RPMI8226 (cell line): ENCODE measurements at regions not wholly inside any gene's neighbourhood (a gene's known extent, or its start where the extent isn't known, plus 50 kb on each side); places are given as distances from the start of the nearest gene placed in this dataset.
A peak's percentile ranks its signal among the peaks of the same experiment; 100 is the strongest.

Experiments used
- DNase-seq: peaks from one replicate; pipeline ENCODE4 v3.0.0-alpha.2; 2015

GRCh38 chr4:64551125-64551524, 141.9 kb upstream of the TECRL start:
- no peak for DNase-seq

DNA sequence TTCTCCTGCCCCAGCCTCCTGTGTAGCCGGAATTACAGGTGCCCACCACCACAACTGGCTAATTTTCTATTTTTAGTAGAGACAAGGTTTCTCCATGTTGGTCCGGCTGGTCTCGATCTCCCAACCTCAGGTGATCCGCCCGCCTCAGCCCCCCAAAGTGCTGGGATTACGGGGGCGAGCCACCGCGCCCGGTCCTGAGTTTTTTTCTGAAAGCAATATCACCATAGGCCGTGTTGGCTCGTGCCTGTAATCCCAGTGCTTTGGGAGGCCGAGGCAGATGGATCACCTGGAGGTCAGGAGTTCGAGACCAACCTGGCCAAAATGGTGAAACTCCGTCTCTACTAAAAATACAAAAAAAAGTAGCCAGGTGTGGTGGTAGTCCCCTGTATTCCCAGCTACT, 136.3 kb upstream of the TECRL start:
- DNase-seq: no peak

- DNase-seq: peak; percentile 48
These were observed 130.1 kb upstream of the TECRL start for GRCh38 chr4:64539234-64539849.

DNA sequence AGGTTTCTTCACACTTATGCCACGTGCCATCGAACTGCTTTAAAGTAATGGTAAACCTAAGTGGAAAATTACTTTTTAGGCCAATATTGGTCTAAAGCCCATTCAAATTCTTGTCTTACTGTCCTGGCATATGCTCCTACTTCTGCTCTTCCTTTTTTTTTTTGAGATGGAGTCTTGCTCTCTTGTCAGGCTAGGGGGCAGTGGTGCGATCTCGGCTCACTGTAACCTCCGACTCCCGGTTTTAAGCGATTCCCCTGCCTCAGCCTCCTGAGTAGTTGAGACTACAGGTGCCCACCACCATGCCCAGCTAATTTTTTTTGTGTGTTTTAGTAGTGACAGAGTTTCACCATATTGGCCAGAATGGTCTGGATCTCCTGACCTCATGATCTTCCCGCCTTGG, 129.0 kb upstream of the TECRL start:
- peak; percentile 3 for DNase-seq

DNA sequence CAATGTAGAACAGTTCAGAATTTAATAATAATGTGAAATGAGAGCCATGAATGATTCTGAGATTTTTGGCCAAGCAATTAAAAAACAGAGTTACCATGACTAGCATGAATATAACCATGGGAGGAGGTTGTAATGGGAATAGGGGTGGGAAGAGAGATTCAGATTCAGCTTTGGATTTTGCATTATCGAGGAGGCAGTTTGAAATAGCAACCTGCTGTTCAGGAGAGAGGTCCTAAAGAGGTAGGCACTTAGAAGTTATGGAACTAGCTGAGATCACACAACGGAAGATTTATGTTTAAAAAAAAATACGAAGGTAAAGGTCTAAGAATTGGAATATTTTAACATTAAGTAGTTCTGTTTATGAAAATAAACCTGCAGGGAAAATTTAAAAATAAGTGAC, 124.4 kb upstream of the TECRL start:
- DNase-seq: no peak

- DNase-seq: no peak
These were observed 123.9 kb upstream of the TECRL start for GRCh38 chr4:64533159-64533558.

GRCh38 chr4:64520421-64520820, 111.2 kb upstream of the TECRL start:
- no peak for DNase-seq

- no peak for DNase-seq
These were observed 109.3 kb upstream of the TECRL start for GRCh38 chr4:64518600-64518999.

DNA sequence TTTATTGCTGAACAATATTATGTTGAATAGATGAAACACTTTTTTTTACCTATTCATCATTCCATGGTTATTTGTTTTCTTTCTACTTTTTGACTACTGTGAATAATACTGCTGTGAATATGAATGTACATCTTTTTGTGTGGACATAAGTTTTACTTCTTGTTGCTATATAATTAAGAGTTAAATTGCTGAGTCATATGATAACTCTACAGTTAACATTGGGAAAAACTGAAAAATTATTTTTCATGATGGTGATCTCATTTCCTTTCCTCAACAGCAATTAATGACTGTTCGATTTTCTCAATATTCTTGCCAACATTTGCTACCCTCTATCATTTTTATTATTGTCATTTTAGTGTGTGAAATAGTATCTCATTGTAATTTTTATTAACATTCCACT, 106.9 kb upstream of the TECRL start:
- no peak for DNase-seq

DNA sequence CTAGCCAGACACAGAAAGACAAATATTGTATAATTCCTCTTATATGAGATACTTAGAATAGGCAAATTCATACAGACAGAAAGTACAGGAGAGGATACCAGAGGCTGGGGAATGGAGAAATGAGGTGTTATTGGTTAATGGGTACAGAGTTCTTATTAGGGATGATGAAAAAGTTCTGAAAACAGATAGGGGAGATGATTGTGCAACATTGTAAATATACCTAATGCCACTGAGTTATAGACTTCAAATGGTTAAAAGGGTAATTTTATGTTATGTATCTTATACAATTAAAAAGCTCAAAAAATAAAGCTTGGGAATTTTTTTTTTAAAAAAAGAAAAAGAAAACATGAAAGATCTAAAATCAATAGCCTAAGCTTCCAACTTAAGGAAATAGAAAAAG, 98.8 kb upstream of the TECRL start:
- no peak for DNase-seq

- no peak for DNase-seq
These were observed 94.9 kb upstream of the TECRL start for GRCh38 chr4:64503945-64504675.

GRCh38 chr4:64503416-64503815, 94.2 kb upstream of the TECRL start:
- DNase-seq: no peak

DNA sequence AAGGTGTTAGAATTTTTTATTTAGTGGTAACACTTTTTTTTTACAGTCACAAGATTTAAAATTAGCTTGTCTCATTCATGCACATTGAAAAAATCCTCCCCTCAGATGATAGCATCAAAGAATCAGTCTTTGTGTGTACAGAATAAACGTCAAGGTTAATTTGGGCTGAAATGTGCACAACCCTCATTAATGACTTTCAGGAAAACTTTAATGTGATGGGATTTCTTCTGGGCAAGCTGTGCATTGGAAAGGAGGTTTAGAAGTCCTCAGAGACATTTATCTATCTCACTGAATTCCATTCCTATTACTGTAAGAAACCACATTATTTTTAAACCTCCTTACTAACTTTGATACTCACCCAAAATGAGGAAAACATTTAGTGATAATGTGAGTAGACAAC, 88.2 kb upstream of the TECRL start:
- no peak for DNase-seq

GRCh38 chr4:64495946-64496345, 86.7 kb upstream of the TECRL start:
- DNase-seq: no peak

- DNase-seq: no peak
These were observed 80.4 kb upstream of the TECRL start for GRCh38 chr4:64489628-64490027.

GRCh38 chr4:64479338-64479737, 70.1 kb upstream of the TECRL start:
- DNase-seq: no peak

GRCh38 chr4:64477127-64477526, 67.9 kb upstream of the TECRL start:
- no peak for DNase-seq

GRCh38 chr4:64465263-64465662, 56.0 kb upstream of the TECRL start:
- DNase-seq: no peak

DNA sequence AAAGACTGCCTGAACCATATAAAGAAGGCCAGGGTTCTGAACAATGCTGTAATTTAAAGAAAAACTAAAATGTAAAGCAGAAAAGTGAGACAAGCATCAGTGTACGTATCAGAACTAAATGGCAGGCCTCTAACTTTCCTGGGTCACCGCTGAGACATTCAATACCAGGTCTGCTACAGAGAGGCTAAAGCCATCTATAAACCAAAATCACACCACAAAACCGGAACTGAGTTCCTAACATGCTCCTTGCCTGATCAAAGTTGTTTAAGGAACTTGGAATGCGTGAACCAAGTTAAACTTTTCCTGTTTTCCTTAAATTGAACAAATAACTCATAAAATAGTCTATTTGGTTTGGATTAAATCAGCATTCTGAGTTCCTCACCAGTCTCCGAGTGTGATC, 55.3 kb upstream of the TECRL start:
- DNase-seq: no peak
